ENCODE measurements at regions not wholly inside any gene's neighbourhood (a gene's known extent, or its start where the extent isn't known, plus 50 kb on each side); places are given as distances from the start of the nearest gene placed in this dataset.

DNA sequence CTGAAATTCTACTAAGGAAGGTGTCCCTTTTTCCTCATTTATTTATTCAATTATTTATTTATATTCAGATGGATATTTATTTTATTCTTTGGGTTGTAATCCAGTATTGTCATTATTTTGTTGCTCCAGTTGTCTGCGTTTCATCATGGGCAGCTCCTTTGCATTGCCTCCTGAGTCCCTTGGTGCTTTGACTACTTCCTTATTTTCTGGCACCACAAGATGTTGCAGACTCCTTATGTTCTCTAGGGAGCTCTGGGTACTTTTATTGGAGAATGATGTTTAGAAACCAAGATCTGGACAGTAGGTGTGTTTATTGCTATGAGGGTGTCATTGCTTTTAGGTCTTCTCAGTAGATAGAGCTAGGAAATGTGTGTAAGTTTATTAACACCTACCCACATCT, 59.9 kb upstream of the ERRFI1 start:
- no peak for DNase-seq (ENCODE audit: low read depth in 2 of 2)

DNA sequence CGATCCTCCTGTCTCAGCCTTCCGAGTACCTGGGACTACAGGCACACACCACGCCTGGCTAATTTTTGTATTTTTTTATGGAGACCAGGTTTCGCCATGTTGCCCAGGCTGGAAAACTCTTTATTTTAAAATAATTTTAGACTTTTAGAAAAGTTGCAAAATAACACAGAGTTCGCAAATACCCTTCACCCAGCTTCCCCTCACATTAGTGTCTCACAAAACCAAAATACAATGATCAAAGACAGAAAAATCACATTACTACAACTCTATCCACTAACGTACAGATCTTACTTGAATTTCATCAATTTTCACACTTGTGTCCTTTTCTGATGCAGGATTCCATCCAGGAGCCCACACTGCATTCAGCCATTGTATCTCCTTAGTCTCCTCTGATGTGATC, 58.8 kb upstream of the ERRFI1 start:
- no peak for DNase-seq (ENCODE audit: low read depth in 2 of 2)

DNA sequence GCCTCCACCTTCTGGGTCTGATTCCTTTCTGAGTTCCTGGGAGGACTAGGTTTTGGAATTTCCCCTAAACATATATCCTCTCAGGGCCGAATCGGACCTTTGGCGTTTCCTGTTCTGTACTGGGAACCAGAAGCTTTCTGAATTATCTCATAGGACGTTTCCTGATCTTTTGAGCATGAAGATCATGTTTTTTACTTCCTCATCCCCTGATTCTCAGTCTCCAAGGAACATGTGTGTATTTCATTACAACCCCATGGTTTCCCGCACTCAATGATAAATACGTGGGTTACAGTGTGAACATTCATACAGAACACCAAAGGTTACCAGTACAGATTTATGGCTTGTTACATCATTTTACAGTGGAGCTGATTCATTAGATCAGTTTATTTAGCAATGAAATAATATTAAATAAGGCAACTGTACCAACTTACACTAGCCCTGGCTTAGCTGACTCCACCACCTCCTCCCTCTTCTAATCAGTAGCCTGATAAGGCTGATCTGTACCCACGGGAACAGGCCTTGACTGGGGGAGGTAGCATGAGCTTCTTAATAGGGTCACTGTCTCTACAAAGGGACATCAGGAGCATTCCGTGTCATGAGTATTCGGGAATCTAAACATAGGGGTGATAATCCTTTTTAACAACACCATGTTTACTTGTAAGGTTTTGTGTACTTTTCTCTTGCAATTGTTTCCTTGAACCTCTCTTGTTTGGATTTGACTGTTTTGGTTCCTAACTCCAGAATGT, 57.8 kb upstream of the ERRFI1 start:
- DNase-seq (ENCODE audit: low read depth in 2 of 2) = no peak

DNA sequence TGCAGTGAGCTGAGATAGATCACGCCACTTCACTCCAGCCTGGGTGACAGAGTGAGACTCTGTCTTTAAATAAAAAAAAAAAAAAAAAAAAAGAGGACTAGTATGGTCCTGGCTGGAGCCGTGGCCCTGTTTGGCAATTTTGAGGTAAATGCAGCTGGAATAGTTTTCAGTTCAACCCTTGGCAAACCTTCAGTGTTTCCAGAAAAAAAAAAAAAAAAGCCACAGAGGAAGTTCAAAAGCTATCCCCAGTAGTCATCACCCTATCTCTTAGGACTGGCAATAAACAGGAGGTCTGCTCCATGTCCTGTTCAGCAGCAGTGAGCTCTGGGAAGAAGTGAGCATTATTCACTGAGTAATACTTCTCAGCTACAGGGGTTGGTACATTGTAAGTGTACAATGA, 56.8 kb upstream of the ERRFI1 start:
- no peak for DNase-seq (ENCODE audit: low read depth in 2 of 2)

DNA sequence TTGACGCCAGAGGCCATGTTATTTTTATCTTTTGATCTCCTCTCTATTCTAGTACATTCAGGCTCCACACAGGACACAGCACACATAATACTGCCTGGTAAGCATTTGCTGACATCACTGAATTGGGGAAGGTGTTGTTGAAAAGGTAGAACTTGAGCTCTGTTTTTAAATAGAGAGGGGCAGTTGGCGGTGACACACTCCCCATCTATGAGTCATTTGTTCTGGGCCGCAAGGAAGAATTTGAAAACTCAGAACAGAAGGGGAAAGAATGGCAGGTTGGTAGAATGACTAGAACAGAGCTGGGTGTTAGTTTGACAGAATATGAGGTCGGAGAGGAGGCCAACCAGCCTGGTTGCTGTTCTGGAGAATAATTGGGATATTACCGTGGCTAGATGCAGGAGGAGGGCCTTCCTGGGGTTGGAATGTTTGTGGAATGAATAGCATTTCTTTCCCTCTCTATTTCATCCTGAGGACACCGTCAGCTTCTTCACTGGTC, 52.1 kb upstream of the ERRFI1 start:
- DNase-seq (ENCODE audit: low read depth in 2 of 2) = no peak

DNA sequence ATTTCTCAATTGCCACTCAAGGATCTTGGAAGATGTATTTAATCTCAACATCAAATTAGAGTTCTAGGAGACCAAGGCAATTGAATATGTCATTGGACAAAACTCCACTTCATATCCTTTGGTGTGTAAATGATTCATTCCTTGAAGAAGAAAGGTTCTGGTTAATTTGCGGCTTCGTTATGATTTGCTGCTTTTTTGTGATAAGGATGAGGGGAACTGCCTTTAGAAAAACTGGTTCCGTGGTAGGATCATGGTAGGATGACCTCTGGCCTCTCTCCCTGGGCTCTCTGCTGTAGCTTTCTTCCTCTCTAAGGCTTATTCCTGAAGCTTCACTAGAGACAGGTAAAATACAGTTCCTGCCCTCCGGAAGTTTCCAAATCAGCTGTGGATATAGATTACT, 51.5 kb upstream of the ERRFI1 start:
- no peak for DNase-seq (ENCODE audit: low read depth in 2 of 2)

DNA sequence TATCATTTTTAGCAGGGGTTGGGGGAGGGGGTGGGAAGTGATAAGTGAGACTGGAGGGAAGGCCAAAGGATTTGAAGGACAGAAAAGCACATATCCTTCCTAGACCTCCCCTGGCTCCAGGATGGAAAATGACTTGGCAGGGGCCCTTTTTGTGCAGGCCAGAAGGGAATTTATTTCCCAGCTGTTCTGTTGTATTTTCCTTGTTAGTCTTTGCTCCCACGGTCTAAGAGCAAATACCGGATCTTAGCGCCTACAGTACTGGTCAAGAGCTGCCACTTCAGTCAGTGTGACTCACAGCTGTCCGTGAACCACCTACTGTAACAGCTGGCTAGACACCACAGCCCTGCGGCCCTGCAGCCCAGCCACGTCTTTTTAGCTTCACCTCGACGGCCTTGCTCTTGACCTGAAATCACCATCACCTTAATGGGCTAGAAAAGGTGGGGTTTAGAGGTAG, 51.0 kb upstream of the ERRFI1 start:
- no peak for DNase-seq (ENCODE audit: low read depth in 2 of 2)

DNA sequence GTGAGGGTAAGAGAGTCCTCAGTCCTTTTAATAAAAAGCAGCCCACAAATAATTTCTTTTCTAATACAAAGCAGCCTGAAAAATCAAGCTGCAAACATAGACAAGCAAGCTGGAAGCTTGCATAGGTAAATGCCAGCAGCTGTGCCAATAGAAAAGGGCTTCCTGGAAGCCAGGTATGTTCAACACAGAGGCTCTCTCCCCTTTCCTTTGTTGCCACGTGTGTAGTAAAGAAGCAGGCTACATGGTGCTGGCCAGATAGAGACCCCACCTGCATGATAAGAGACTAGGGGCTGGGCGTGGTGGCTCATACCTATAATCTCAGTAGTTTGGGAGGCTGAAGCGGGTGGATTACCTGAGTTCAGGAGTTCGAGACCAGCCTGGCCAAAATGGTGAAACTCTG, 50.1 kb upstream of the ERRFI1 start:
- no peak for DNase-seq (ENCODE audit: low read depth in 2 of 2)
